ENCODE measurements at regions not wholly inside any gene's neighbourhood (a gene's known extent, or its start where the extent isn't known, plus 50 kb on each side); places are given as distances from the start of the nearest gene placed in this dataset.
"Not testable (repeated sequence)": the region's sequence is repeated elsewhere in the genome, so short reads cannot be mapped to it uniquely, and the experiment has no call there.

- no peak for TF ChIP-seq CTCF (IDR thresholded peaks at IDR 0.05; ENCODE audit: insufficient read depth, low read depth, low read length, missing control alignments)
- no peak for DNase-seq (ENCODE audit: low read depth)
- H3K4me3 ChIP-seq (ENCODE audit: low read length): no peak overlapping the region
Measured at GRCh38 chr20:30484009-30484748, 773.3 kb upstream of the DEFB115 start.

GRCh38 chr20:30484749-30485070 is 772.8 kb upstream of the DEFB115 start:
- no peak for TF ChIP-seq CTCF (IDR thresholded peaks at IDR 0.05; ENCODE audit: insufficient read depth, low read depth, low read length, missing control alignments)
- no peak for DNase-seq (ENCODE audit: low read depth)

GRCh38 chr20:30485331-30486102 is 771.9 kb upstream of the DEFB115 start:
- no peak for TF ChIP-seq CTCF (IDR thresholded peaks at IDR 0.05; ENCODE audit: insufficient read depth, low read depth, low read length, missing control alignments)
- H3K4me3 ChIP-seq (ENCODE audit: low read length): no peak overlapping the region
- DNase-seq (ENCODE audit: low read depth): no peak

More at GRCh38 chr20:30484749-30485070, 772.8 kb upstream of the DEFB115 start:
- H3K4me3 ChIP-seq (ENCODE audit: low read length): no peak overlapping the region

- no peak overlapping the region for H3K4me3 ChIP-seq (ENCODE audit: low read length)
- TF ChIP-seq CTCF (IDR thresholded peaks at IDR 0.05; ENCODE audit: insufficient read depth, low read depth, low read length, missing control alignments): no peak
- no peak for DNase-seq (ENCODE audit: low read depth)
Measured at GRCh38 chr20:30486103-30486478, 771.4 kb upstream of the DEFB115 start.

- DNase-seq (ENCODE audit: low read depth); H3K4me3 ChIP-seq (ENCODE audit: low read length): not testable (repeated sequence)
Measured at GRCh38 chr20:30487461-30487860, 770.0 kb upstream of the DEFB115 start.

- no peak for TF ChIP-seq CTCF (IDR thresholded peaks at IDR 0.05; ENCODE audit: insufficient read depth, low read depth, low read length, missing control alignments)
- DNase-seq (ENCODE audit: low read depth): no peak
- H3K4me3 ChIP-seq (ENCODE audit: low read length): no peak overlapping the region
Measured at GRCh38 chr20:30487947-30488926, 769.2 kb upstream of the DEFB115 start.
